T-cell (primary cell): ENCODE measurements at regions not wholly inside any gene's neighbourhood (a gene's known extent, or its start where the extent isn't known, plus 50 kb on each side); places are given as distances from the start of the nearest gene placed in this dataset.
"Not testable (repeated sequence)": the region's sequence is repeated elsewhere in the genome, so short reads cannot be mapped to it uniquely, and the experiment has no call there.

ENCODE experiments used
- ATAC-seq, 4 experiments: fragments of 200-7000 bp in 3 of 4; fragments of 150-1000 bp in 1 of 4; cut with Tn5 transposase; replicated peaks in 1 of 4; 1 replicate in 3 of 4; 2 replicates in 1 of 4; pipeline ENCODE4 v1.10.0; 2021; ENCODE audit warnings: moderate library complexity in 3 of 4, mild to moderate bottlenecking in 2 of 4, moderate number of reproducible peaks in 1 of 4
- CTCF ChIA-PET, 2 donors: fragments of 300-600 bp; sonication (Branson Sonifier 250); formaldehyde crosslinking; loops; one replicate each; lab custom pipeline; 2022; ENCODE audit warnings: antibody characterized with exemption in 2 of 2; lab: Charles Lee
- POLR2A ChIA-PET, 2 donors: fragments of 300-600 bp; sonication (Branson Sonifier 250); formaldehyde crosslinking; loops; one replicate each; lab custom pipeline; 2022; ENCODE audit warnings: antibody characterized with exemption in 2 of 2; lab: Charles Lee
- DNase-seq, 35 experiments: peaks; one replicate each; pipeline versions ENCODE4 v3.0.0 to v3.0.0-alpha.2; 2013 to 2023
- H3K27ac ChIP-seq: one replicate; pipeline ENCODE4 v1.5.1; 2013; ENCODE audit warnings: low read length
- H3K27me3 ChIP-seq, 2 experiments: replicated peaks in 1 of 2; 1 replicate in 1 of 2; 2 replicates in 1 of 2; pipeline versions ENCODE4 v1.6.1 to v1.7.0; 2013; ENCODE audit warnings: low read length in 1 of 2, mixed read lengths in 1 of 2; ENCODE audit not compliant: control insufficient read depth in 2 of 2, insufficient read depth in 2 of 2; ENCODE audit errors: extremely low read depth in 1 of 2
- H3K36me3 ChIP-seq, 2 donors: 1 replicate in 1 of 2; 2 replicates in 1 of 2; pipeline versions ENCODE4 v1.6.1 to v1.7.0; 2013; ENCODE audit warnings: low read length in 1 of 2; ENCODE audit not compliant: control insufficient read depth in 2 of 2, insufficient read depth in 1 of 2; ENCODE audit errors: extremely low read depth in 1 of 2
- H3K4me1 ChIP-seq, 2 experiments: 1 replicate in 1 of 2; 2 replicates in 1 of 2; pipeline versions ENCODE4 v1.6.1 to v1.7.0; 2013; ENCODE audit warnings: low read length in 2 of 2, mixed read lengths in 1 of 2; ENCODE audit not compliant: insufficient read depth in 2 of 2, control insufficient read depth in 1 of 2; ENCODE audit errors: extremely low read depth in 1 of 2
- H3K4me3 ChIP-seq, 2 donors: 1 replicate in 1 of 2; 2 replicates in 1 of 2; pipeline versions ENCODE4 v1.5.1 to v1.7.0; 2013; ENCODE audit warnings: mild to moderate bottlenecking in 2 of 2, low read length in 1 of 2, moderate library complexity in 1 of 2; ENCODE audit not compliant: control insufficient read depth in 1 of 2; ENCODE audit errors: extremely low read depth in 1 of 2
- H3K9me3 ChIP-seq: 2 replicates; pipeline ENCODE4 v1.7.0; 2013
- H3K27ac Mint-ChIP-seq, 2 donors: one replicate each; pipeline ENCODE4 v1.8.0; 2020 to 2021; ENCODE audit warnings: mild to moderate bottlenecking in 2 of 2, mixed read lengths in 2 of 2
- H3K27me3 Mint-ChIP-seq, 2 donors: one replicate each; pipeline ENCODE4 v1.8.0; 2021 to 2022; ENCODE audit warnings: mixed read lengths in 2 of 2
- H3K36me3 Mint-ChIP-seq: one replicate; pipeline ENCODE4 v1.8.0; 2021; ENCODE audit warnings: mixed read lengths
- H3K4me1 Mint-ChIP-seq, 3 donors: one replicate each; pipeline ENCODE4 v1.8.0; 2020 to 2022; ENCODE audit warnings: mixed read lengths in 3 of 3, mild to moderate bottlenecking in 1 of 3
- H3K4me3 Mint-ChIP-seq, 3 donors: one replicate each; pipeline ENCODE4 v1.8.0; 2020 to 2022; ENCODE audit warnings: mild to moderate bottlenecking in 3 of 3, mixed read lengths in 3 of 3, moderate library complexity in 3 of 3
- H3K9me3 Mint-ChIP-seq, 3 donors: one replicate each; pipeline ENCODE4 v1.8.0; 2020 to 2022; ENCODE audit warnings: mixed read lengths in 3 of 3
- WGBS: methylation state at CpG from one replicate; pipeline ENCODE4 v1.1.5; 2013; ENCODE audit warnings: missing lambda C conversion rate; ENCODE audit not compliant: insufficient coverage; 5-methylcytosine and 5-hydroxymethylcytosine counted together

- no CpG with 5 or more reads among the region's 5 CpGs for WGBS
- POLR2A ChIA-PET, result not testable (repeated sequence)
These were observed 110.6 kb upstream of the PRKX start for GRCh38 chrX:3824008-3824407.

GRCh38 chrX:3820167-3820566 is 106.7 kb upstream of the PRKX start:
- peak overlapping the region in 1 of 2 donors; percentile 17 for H3K27ac Mint-ChIP-seq
- H3K27me3 Mint-ChIP-seq, result no peaks in the 10 kb centered on the region
- ChIA-PET CTCF (interaction anchor here in 1 of 2 donors (1.3 kb wide), 1 partner anchor 169 kb away, joined by 4 read pairs; no protein-coding TSS in a partner anchor), POLR2A (no interaction called here)
- no peaks in the 10 kb centered on the region for H3K9me3 Mint-ChIP-seq
- peaks cover 0 to 7% of the 10 kb centered on the region in 2 donors for H3K36me3 ChIP-seq
- peaks cover 16% of the 10 kb centered on the region for H3K36me3 Mint-ChIP-seq
- DNase-seq (no peak), ATAC-seq (no peak)
- H3K27ac ChIP-seq, result no peak overlapping the region
- H3K4me1 Mint-ChIP-seq, result peaks cover 7 to 17% (median 11%) of the 10 kb centered on the region in 3 donors
- H3K4me1 ChIP-seq, result peaks cover 0 to 8% of the 10 kb centered on the region in 2 experiments
- H3K9me3 ChIP-seq, result no peaks in the 10 kb centered on the region
- no peaks in the 10 kb centered on the region for H3K27me3 ChIP-seq
- WGBS, result no CpG with 5 or more reads among the region's 4 CpGs
- no peak overlapping the region for H3K4me3 ChIP-seq
- no peak overlapping the region for H3K4me3 Mint-ChIP-seq

More at GRCh38 chrX:3824008-3824407, 110.6 kb upstream of the PRKX start:
- H3K27me3 Mint-ChIP-seq, H3K36me3 ChIP-seq, CTCF ChIA-PET, H3K4me1 ChIP-seq, H3K4me3 ChIP-seq, H3K27ac ChIP-seq, H3K27ac Mint-ChIP-seq, ATAC-seq, H3K27me3 ChIP-seq, H3K4me1 Mint-ChIP-seq, DNase-seq, H3K9me3 ChIP-seq, H3K9me3 Mint-ChIP-seq, H3K4me3 Mint-ChIP-seq: not testable (repeated sequence)
- H3K36me3 Mint-ChIP-seq, result peaks cover 16% of the 10 kb centered on the region

GRCh38 chrX:3817480-3817879 is 104.0 kb upstream of the PRKX start:
- H3K4me3 ChIP-seq, H3K9me3 Mint-ChIP-seq, H3K9me3 ChIP-seq, H3K36me3 Mint-ChIP-seq, DNase-seq, ATAC-seq, H3K27me3 Mint-ChIP-seq, H3K27me3 ChIP-seq, H3K36me3 ChIP-seq, CTCF ChIA-PET, H3K27ac ChIP-seq, POLR2A ChIA-PET: not testable (repeated sequence)
- Mint-ChIP-seq H3K4me1 (peaks cover 7 to 21% (median 9%) of the 10 kb centered on the region in 3 donors), H3K4me3 (peak overlapping the region in 1 of 3 donors; percentile 50), H3K27ac (peak overlapping the region in 1 of 2 donors; percentile 80)
- H3K4me1 ChIP-seq, result peaks cover 0 to 16% of the 10 kb centered on the region in 2 experiments
- 100% methylated on average over 2 of the region's 5 CpGs for WGBS

- H3K4me1 ChIP-seq, result peaks cover 5 to 16% of the 10 kb centered on the region in 2 experiments
- WGBS, result 1% methylated on average over 16 of the region's 50 CpGs
- peak in 27 of 35 experiments; percentile 0 to 53 (median 15) for DNase-seq
- H3K27me3 ChIP-seq, result no peaks in the 10 kb centered on the region
- POLR2A ChIA-PET, result interaction anchor here in 1 of 2 donors (0.6 kb wide), 2 partner anchors 18 to 225 kb away, joined by 3 read pairs; no protein-coding TSS in a partner anchor
- CTCF ChIA-PET, result interaction anchor here in 1 of 2 donors (0.6 kb wide), 1 partner anchor 116 kb away, joined by 4 read pairs; no protein-coding TSS in a partner anchor
- Mint-ChIP-seq H3K4me3 (peak overlapping the region; percentile 72 to 100 (median 92)), H3K4me1 (peaks cover 11 to 29% (median 18%) of the 10 kb centered on the region in 3 donors), H3K9me3 (no peaks in the 10 kb centered on the region), H3K36me3 (peaks cover 5% of the 10 kb centered on the region), H3K27me3 (no peaks in the 10 kb centered on the region), H3K27ac (peak overlapping the region; percentile 43 to 80)
- H3K27ac ChIP-seq, result peak overlapping the region; percentile 71
- peaks cover 0 to 3% of the 10 kb centered on the region in 2 donors for H3K36me3 ChIP-seq
- peak overlapping the region; percentile 58 to 78 for H3K4me3 ChIP-seq
- H3K9me3 ChIP-seq, result no peaks in the 10 kb centered on the region
- no peak for ATAC-seq
These were observed 102.6 kb upstream of the PRKX start for GRCh38 chrX:3815896-3816664.

- Histone ChIP-seq H3K4me3 (no peak overlapping the region), H3K27me3 (peaks cover 3 to 4% of the 10 kb centered on the region in 2 experiments), H3K36me3 (no peaks in the 10 kb centered on the region), H3K27ac (no peak overlapping the region), H3K9me3 (no peaks in the 10 kb centered on the region), H3K4me1 (peaks cover 5 to 16% of the 10 kb centered on the region in 2 experiments)
- Mint-ChIP-seq H3K27me3 (peaks cover 21 to 27% of the 10 kb centered on the region in 2 donors), H3K27ac (peak overlapping the region in 1 of 2 donors; percentile 52), H3K9me3 (no peaks in the 10 kb centered on the region), H3K4me1 (peaks cover 11 to 14% (median 11%) of the 10 kb centered on the region in 3 donors), H3K36me3 (no peaks in the 10 kb centered on the region), H3K4me3 (peak overlapping the region; percentile 5 to 51 (median 31))
- WGBS, result no CpG with 5 or more reads among the region's 16 CpGs
- CTCF ChIA-PET, result interaction anchor here (0.8 to 1.4 kb wide), 9 partner anchors 23 to 165 kb away, joined by 3 to 7 read pairs (median 4); partner anchors contain the start of gene PRKX (in 1 of the 2)
- no peak for ATAC-seq
- POLR2A ChIA-PET, result interaction anchor here in 1 of 2 donors (0.6 kb wide), 1 partner anchor 267 kb away, joined by 3 read pairs; no protein-coding TSS in a partner anchor
- DNase-seq, result peak in 29 of 35 experiments; percentile 11 to 73 (median 33)
These were observed 98.2 kb upstream of the PRKX start for GRCh38 chrX:3811331-3812311.

- H3K4me3 Mint-ChIP-seq, result no peak overlapping the region
- Histone ChIP-seq H3K4me3 (no peak overlapping the region), H3K36me3 (no peaks in the 10 kb centered on the region), H3K27ac (no peak overlapping the region), H3K9me3 (no peaks in the 10 kb centered on the region), H3K4me1 (peaks cover 0 to 5% of the 10 kb centered on the region in 2 experiments), H3K27me3 (peaks cover 3 to 4% of the 10 kb centered on the region in 2 experiments)
- DNase-seq, result no peak
- no peaks in the 10 kb centered on the region for H3K36me3 Mint-ChIP-seq
- peaks cover 4 to 10% (median 8%) of the 10 kb centered on the region in 3 donors for H3K4me1 Mint-ChIP-seq
- WGBS, result 100% methylated on average over 1 of the region's 4 CpGs
- ATAC-seq, result no peak
- POLR2A ChIA-PET, result no interaction called here
- CTCF ChIA-PET, result no interaction called here
- no peaks in the 10 kb centered on the region for H3K9me3 Mint-ChIP-seq
- H3K27me3 Mint-ChIP-seq, result peaks cover 25 to 30% of the 10 kb centered on the region in 2 donors
- H3K27ac Mint-ChIP-seq, result no peak overlapping the region
These were observed 94.5 kb upstream of the PRKX start for GRCh38 chrX:3807906-3808305.
